BLaER1 (cell line): ENCODE measurements at regions not wholly inside any gene's neighbourhood (a gene's known extent, or its start where the extent isn't known, plus 50 kb on each side); places are given as distances from the start of the nearest gene placed in this dataset.
"Not testable (repeated sequence)": the region's sequence is repeated elsewhere in the genome, so short reads cannot be mapped to it uniquely, and the experiment has no call there.

Source experiments
- H3K27ac ChIP-seq: shearing (Covaris generic); formaldehyde crosslinking; 2 replicates; pipeline ENCODE4 v1.8.1; 2022
- H3K27me3 ChIP-seq: shearing (Covaris generic); formaldehyde crosslinking; 2 replicates; pipeline ENCODE4 v1.8.1; 2022
- H3K36me3 ChIP-seq: shearing (Covaris generic); formaldehyde crosslinking; 2 replicates; pipeline ENCODE4 v1.8.1; 2022
- H3K4me1 ChIP-seq: shearing (Covaris generic); formaldehyde crosslinking; 2 replicates; pipeline ENCODE4 v1.8.1; 2022
- H3K4me2 ChIP-seq: shearing (Covaris generic); formaldehyde crosslinking; 2 replicates; pipeline ENCODE4 v1.8.1; 2022
- H3K4me3 ChIP-seq: shearing (Covaris generic); formaldehyde crosslinking; 2 replicates; pipeline ENCODE4 v1.8.1; 2022
- H3K9ac ChIP-seq: shearing (Covaris generic); formaldehyde crosslinking; 2 replicates; pipeline ENCODE4 v1.8.1; 2022
- H3K9me3 ChIP-seq: shearing (Covaris generic); formaldehyde crosslinking; 2 replicates; pipeline ENCODE4 v1.8.1; 2022
- H4K20me1 ChIP-seq: shearing (Covaris generic); formaldehyde crosslinking; 2 replicates; pipeline ENCODE4 v1.8.1; 2022
- Cebpa-rat ChIP-seq: shearing (Covaris generic); IDR thresholded peaks from 2 replicates; pipeline ENCODE4 v1.8.1; 2022

DNA sequence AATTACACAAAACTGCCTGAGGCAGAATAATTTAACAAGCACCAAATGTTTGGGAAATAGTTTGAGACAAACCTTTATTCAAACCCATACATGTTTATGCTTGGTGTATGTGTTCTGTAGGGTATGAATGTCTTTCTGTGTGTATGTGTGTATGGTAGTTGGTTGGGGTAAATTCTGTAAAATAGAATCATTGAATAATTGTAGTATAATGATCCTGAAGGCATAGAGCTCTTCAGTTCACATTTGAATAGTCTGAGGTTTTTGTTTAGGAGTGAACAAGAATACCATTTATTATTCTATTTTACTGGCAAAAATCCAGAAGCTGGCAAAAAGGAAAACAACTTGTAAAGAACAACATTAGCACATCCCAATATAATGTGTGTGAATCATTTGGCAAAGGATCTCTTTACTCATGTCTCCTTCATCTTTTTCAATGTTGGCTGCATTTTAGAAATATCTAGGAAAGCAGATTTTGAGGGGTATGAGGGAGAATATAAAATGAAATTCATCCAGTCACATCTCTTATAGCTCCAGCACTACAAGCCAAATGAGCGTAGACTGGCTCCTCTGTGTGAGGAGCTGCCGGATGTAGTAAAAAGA, 70.4 kb upstream of the XIST start:
- Histone ChIP-seq H3K27ac (no peak overlapping the region), H3K4me2 (no peak overlapping the region), H3K9me3 (no peaks in the 10 kb centered on the region), H3K9ac (no peak overlapping the region), H3K4me1 (peaks cover 2% of the 10 kb centered on the region), H3K4me3 (no peak overlapping the region), H3K36me3 (no peaks in the 10 kb centered on the region), H3K27me3 (no peaks in the 10 kb centered on the region), H4K20me1 (no peaks in the 10 kb centered on the region)
- TF ChIP-seq Cebpa-rat: no peak

DNA sequence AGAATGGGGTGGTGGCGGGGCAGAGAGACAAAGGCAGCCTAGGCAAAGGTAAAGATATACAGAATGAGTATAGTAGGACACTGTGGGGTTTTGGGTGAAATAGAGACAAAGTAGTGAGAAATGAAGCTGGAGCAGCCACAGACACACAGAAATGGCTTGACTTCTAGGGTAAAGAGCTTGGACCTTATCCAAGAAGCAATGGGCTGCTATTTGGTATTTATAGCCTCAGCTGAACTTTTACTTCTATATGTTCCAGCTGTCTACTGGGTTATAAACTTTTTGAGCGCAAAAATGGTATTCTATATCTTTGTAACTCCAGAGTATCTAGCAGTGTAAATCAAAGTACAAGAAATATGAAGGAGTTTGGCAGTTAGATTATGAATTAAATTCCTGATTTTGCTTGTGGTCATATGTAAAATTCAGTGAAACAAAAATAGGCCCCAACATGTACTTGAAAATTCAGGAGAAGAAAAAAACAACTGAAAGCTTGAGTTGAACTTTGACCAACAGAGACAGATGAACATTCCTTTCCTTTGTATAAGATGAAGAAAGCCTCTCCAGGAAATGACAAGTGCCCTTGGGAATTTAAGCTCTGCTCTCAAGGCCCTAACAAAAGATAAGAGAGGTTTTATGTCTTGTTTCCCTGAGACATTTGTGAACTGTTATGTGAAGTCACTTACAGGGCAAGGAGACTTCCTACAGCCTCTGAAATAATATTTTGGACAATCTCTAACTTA, 64.6 kb upstream of the XIST start:
- Histone ChIP-seq H3K9me3 (no peaks in the 10 kb centered on the region), H3K36me3 (no peaks in the 10 kb centered on the region), H3K27ac (peak overlapping the region; percentile 76), H3K4me2 (peak overlapping the region; percentile 69), H3K9ac (peak overlapping the region; percentile 57), H3K4me1 (peaks cover 25% of the 10 kb centered on the region), H3K27me3 (no peaks in the 10 kb centered on the region), H3K4me3 (peak overlapping the region; percentile 2; the same call in 1 of the 2 replicates), H4K20me1 (no peaks in the 10 kb centered on the region)
- no peak for TF ChIP-seq Cebpa-rat

DNA sequence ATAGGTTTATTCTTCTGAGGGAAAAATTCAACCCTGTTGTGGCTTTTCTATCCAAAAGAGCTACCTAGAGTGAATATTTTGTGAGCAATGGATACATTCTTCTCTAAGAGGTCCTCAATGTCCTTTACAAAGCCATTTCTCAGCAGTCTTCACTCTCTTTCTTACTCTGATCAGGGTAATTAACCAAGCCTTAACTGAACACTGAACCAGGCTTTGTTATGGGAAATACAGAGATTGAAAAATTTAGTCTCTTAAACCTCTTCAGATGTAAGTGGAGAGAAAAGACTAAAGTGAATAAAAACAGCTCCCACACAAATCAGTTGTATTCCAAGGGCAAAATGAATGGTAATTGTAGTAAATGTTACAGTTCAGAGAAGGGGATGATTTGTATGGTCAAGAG, 64.0 kb upstream of the XIST start:
- H3K4me2 ChIP-seq: peak overlapping the region; percentile 69
- H3K4me3 ChIP-seq: no peak overlapping the region
- no peak for TF ChIP-seq Cebpa-rat
- no peaks in the 10 kb centered on the region for H3K27me3 ChIP-seq
- H3K4me1 ChIP-seq: peaks cover 25% of the 10 kb centered on the region
- no peak overlapping the region for H3K9ac ChIP-seq
- H3K36me3 ChIP-seq: no peaks in the 10 kb centered on the region
- peak overlapping the region; percentile 76 for H3K27ac ChIP-seq
- no peaks in the 10 kb centered on the region for H4K20me1 ChIP-seq
- H3K9me3 ChIP-seq: 0 out of 2 replicates have a peak, but pooled peaks cover 6% of the 10 kb centered on the region

DNA sequence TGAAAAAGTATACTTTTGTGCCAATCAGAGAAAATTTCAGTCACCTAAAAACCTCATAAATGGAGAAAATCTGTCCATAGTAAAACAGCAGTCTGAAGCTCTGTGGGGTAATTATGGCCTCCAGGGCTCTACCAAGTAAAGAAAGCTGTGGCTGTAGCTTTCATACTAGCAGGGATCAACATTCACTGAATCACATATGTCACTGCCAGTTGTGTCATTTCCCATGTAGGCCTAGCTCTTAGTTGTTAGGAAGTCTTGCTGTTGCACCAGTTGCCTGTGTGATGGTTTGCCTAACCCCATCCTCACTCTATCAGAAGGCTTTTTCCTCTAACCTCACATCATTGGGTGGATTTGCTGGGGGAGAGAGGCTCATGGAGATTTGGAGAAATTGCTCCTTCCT, 62.3 kb upstream of the XIST start:
- not testable (repeated sequence) for H3K27me3 ChIP-seq, H3K4me2 ChIP-seq, H3K9me3 ChIP-seq, H4K20me1 ChIP-seq, H3K4me3 ChIP-seq, H3K27ac ChIP-seq, H3K9ac ChIP-seq, H3K36me3 ChIP-seq
- H3K4me1 ChIP-seq: peaks cover 25% of the 10 kb centered on the region

DNA sequence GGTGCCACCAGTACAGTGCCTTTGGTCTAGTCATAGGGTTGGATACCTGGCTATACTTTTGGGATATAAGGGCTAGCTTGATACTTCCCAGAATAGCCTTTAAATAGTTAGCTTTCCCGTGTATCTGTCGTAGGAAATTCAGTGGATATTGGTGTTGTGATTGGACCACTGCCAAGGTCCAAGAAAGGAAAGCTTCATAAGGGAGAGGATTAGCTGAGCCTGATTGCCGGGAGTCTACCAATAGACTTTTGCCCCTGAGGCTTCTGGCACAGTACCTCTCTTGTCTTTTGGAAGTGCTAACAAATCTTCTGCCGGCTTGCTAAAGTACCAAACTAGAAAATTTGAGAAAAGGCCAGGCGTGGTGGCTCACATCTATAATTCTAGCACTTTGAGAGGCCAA, 61.1 kb upstream of the XIST start:
- Histone ChIP-seq H3K4me3 (no peak overlapping the region), H3K4me2 (no peak overlapping the region), H3K36me3 (no peaks in the 10 kb centered on the region), H3K27ac (no peak overlapping the region), H4K20me1 (no peaks in the 10 kb centered on the region), H3K9ac (no peak overlapping the region), H3K4me1 (peaks cover 25% of the 10 kb centered on the region), H3K27me3 (no peaks in the 10 kb centered on the region), H3K9me3 (0 out of 2 replicates have a peak, but pooled peaks cover 6% of the 10 kb centered on the region)
- no peak for TF ChIP-seq Cebpa-rat

DNA sequence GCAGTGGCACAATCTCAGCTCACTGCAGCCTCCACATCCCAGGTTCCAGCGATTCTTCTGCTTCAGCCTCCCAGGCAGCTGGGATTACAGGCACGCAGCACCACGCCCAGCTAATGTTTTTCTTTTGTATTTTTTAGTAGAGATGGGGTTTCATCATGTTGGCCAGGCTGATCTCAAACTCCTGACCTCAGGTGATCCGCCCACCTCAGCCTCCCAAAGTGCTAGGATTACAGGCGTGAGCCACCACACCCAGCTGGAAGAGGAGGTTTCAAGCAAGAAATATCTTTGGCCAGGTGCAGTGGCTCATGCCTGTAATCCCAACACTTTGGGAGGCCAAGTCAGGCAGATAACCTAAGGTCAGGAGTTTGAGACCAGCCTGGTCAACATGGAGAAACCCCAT, 59.4 kb upstream of the XIST start:
- not testable (repeated sequence) for H3K27me3 ChIP-seq, H3K4me2 ChIP-seq, H4K20me1 ChIP-seq, H3K36me3 ChIP-seq, H3K9ac ChIP-seq, H3K4me3 ChIP-seq, H3K27ac ChIP-seq
- peaks cover 21% of the 10 kb centered on the region for H3K9me3 ChIP-seq
- H3K4me1 ChIP-seq: peaks cover 13% of the 10 kb centered on the region

DNA sequence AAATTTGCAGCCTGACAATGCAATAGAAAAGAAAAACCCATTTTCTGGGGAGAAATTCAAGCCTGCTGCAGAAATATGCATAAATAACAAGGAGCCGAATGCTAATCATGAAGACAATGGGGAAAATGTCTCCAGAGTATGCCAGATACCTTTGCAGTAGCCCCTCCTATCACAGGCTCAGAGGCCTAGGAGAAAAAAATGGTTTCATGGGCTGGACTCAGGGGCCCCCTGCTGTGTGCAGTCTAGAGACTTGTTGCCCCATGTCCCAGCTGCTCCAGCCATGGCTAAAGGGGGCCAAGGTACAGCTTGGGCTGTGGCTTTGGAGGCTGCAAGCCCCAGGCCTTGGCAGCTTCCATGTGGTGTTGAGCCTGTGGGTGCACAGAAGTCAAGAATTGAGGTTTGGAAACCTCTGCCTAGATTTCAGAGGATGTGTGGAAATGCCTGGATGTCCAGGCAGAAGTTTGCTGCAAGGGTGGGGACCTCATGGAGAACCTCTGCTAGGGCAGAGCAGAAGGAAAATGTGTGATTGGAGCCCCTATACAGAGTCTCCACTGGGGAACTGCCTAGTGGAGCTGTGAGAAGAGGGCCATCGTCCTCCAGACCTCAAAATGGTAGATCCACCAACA, 53.3 kb upstream of the XIST start:
- H3K36me3 ChIP-seq, H3K9ac ChIP-seq, H3K27me3 ChIP-seq, H4K20me1 ChIP-seq, H3K4me2 ChIP-seq, H3K27ac ChIP-seq, H3K4me3 ChIP-seq, H3K4me1 ChIP-seq: not testable (repeated sequence)
- H3K9me3 ChIP-seq: peaks cover 41% of the 10 kb centered on the region

DNA sequence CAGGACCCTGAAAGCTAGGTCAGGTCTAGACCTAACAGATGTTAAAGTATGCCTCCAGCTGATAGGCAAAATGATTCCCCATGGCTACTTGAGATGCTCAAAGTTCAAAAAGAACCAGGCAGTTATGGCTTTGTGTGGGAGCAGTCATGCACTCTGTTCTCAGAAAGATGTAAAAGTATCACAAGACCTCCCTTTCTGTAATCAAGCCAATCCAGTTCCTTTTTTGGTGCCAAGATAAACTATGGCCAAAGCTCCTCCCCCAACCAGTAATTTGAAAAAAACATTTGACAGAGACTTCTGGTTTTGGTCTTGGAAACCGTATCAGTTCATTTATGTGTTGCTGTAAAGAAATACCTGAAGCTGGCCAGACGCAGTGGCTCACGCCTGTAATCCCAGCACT, 51.4 kb upstream of the XIST start:
- Histone ChIP-seq H3K9ac (no peak overlapping the region), H4K20me1 (no peaks in the 10 kb centered on the region)
- TF ChIP-seq Cebpa-rat: no peak

More for the DNA sequence above, 51.4 kb upstream of the XIST start:
- no peak overlapping the region for H3K27ac ChIP-seq
- no peaks in the 10 kb centered on the region for H3K36me3 ChIP-seq
- H3K27me3 ChIP-seq: no peaks in the 10 kb centered on the region
- H3K4me2 ChIP-seq: no peak overlapping the region
- H3K4me3 ChIP-seq: no peak overlapping the region
- H3K4me1 ChIP-seq: no peaks in the 10 kb centered on the region
- H3K9me3 ChIP-seq: peaks cover 41% of the 10 kb centered on the region
